Glutamatergic neuron (in vitro differentiated cells): ENCODE measurements at regions not wholly inside any gene's neighbourhood (a gene's known extent, or its start where the extent isn't known, plus 50 kb on each side); places are given as distances from the start of the nearest gene placed in this dataset.

Experiments used
- DNase-seq: peaks from one replicate; pipeline ENCODE4 v3.0.0; 2022
- H3K27ac Mint-ChIP-seq: one replicate; pipeline ENCODE4 v1.8.0; 2020; ENCODE audit warnings: mild to moderate bottlenecking, mixed read lengths, inconsistent platforms; ENCODE audit not compliant: unreplicated experiment
- H3K27me3 Mint-ChIP-seq: one replicate; pipeline ENCODE4 v1.8.0; 2020; ENCODE audit warnings: mild to moderate bottlenecking, moderate library complexity, mixed read lengths, inconsistent platforms; ENCODE audit not compliant: unreplicated experiment
- H3K36me3 Mint-ChIP-seq: one replicate; pipeline ENCODE4 v1.8.0; 2020; ENCODE audit warnings: mild to moderate bottlenecking, mixed read lengths, inconsistent platforms; ENCODE audit not compliant: unreplicated experiment
- H3K4me1 Mint-ChIP-seq: one replicate; pipeline ENCODE4 v1.8.0; 2020; ENCODE audit warnings: mild to moderate bottlenecking, low read depth, mixed read lengths, inconsistent platforms; ENCODE audit not compliant: unreplicated experiment
- H3K4me3 Mint-ChIP-seq: one replicate; pipeline ENCODE4 v1.8.0; 2020; ENCODE audit warnings: mild to moderate bottlenecking, mixed read lengths, inconsistent platforms; ENCODE audit not compliant: unreplicated experiment
- H3K9me3 Mint-ChIP-seq: one replicate; pipeline ENCODE4 v1.8.0; 2020; ENCODE audit warnings: mild to moderate bottlenecking, moderate library complexity, mixed read lengths, inconsistent platforms; ENCODE audit not compliant: unreplicated experiment
- TF ChIP-seq, protein P1 (sequence below): fragments of 200-600 bp; sonication (generic); IDR thresholded peaks from one replicate; pipeline ENCODE4 v1.5.0; 2021; ENCODE audit not compliant: partially characterized antibody, unreplicated experiment

DNA sequence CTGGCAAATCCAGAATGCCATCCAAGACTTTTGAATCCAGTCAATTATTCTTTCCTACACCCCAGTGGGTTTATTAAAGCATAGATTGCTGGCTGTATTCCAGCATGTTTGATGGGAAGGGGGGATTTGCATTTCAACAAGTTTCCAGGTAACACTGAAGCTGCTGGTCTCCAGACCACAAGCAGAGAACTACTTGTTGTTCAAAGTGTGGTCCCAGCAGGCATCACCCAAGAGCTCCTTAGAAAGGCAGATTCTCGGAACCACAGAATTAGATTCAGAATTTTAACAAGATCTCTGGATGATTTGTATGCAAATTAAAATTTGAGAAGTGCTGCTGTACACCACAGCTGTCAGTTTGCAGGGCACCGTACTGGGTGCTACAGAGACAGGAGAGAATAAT, 216.3 kb upstream of the FAM78B start:
- Mint-ChIP-seq H3K9me3 (no peaks in the 10 kb centered on the region), H3K36me3 (no peaks in the 10 kb centered on the region)
- DNase-seq: no peak

DNA sequence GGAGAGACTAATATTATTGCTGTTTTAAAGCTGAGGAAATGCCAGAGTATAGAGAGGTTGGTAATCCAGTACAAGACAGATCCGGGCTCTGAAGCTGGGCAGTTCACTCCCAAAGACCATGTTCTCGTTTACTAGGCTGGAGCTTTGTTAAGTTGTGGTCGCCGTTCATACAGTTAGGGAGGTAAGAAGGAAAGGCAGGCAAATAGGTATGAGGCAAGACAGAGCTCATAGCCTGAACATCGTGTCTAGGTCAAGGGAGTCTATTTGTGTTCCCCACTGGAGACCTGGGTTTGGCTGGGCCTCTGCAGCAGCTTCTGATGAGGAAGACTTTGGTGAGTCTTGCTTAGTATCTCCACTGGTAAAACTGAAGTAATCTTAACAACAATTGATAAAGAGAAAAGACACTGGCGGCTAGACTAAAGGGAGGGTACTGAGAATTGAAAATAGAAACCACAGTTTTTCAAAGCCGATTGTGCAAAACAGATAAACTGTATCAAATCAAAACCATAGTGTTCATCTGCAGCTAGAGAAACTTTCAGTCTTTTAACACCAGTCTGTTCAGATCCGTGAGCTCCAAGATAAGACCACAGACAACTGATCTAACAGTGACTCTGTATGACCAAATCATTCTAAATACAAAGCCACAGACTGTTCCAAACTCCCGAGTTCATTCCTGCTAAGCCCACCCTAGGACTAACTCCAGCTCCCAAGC, 217.0 kb upstream of the FAM78B start:
- DNase-seq: no peak
- Mint-ChIP-seq H3K4me1 (peaks cover 2% of the 10 kb centered on the region), H3K27me3 (no peaks in the 10 kb centered on the region), H3K27ac (no peak overlapping the region), H3K36me3 (no peaks in the 10 kb centered on the region), H3K9me3 (no peaks in the 10 kb centered on the region), H3K4me3 (no peak overlapping the region)
- TF ChIP-seq, protein P1, sequence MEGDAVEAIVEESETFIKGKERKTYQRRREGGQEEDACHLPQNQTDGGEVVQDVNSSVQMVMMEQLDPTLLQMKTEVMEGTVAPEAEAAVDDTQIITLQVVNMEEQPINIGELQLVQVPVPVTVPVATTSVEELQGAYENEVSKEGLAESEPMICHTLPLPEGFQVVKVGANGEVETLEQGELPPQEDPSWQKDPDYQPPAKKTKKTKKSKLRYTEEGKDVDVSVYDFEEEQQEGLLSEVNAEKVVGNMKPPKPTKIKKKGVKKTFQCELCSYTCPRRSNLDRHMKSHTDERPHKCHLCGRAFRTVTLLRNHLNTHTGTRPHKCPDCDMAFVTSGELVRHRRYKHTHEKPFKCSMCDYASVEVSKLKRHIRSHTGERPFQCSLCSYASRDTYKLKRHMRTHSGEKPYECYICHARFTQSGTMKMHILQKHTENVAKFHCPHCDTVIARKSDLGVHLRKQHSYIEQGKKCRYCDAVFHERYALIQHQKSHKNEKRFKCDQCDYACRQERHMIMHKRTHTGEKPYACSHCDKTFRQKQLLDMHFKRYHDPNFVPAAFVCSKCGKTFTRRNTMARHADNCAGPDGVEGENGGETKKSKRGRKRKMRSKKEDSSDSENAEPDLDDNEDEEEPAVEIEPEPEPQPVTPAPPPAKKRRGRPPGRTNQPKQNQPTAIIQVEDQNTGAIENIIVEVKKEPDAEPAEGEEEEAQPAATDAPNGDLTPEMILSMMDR: no peak

More for the DNA sequence above, 216.3 kb upstream of the FAM78B start:
- TF ChIP-seq, protein P1: no peak
- no peak overlapping the region for H3K27ac Mint-ChIP-seq
- no peak overlapping the region for H3K4me3 Mint-ChIP-seq
- peaks cover 2% of the 10 kb centered on the region for H3K4me1 Mint-ChIP-seq
- no peaks in the 10 kb centered on the region for H3K27me3 Mint-ChIP-seq

DNA sequence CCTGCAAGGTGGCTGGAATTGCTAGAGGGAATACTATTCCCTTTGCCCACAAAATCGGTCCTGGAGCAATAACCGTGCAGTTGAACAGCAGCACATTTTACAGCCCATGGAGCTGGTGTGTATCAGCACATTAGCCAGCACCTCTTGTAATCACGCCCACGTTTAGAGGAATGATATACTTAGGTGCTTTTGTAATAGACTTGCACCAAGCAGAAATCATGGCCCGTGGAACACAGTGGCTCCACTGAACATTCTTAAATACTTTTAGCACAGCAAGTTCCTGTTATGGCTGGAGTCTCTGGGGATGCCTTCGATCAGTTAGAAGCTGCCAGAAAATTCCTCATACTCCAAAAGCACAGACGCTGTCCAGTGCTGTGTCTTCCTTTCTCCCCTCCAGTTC, 218.1 kb upstream of the FAM78B start:
- Mint-ChIP-seq H3K9me3 (peaks cover under 1% of the 10 kb centered on the region), H3K27ac (no peak overlapping the region), H3K4me3 (no peak overlapping the region), H3K36me3 (no peaks in the 10 kb centered on the region), H3K27me3 (no peaks in the 10 kb centered on the region), H3K4me1 (peaks cover 2% of the 10 kb centered on the region)
- DNase-seq: no peak
- TF ChIP-seq, protein P1: no peak

DNA sequence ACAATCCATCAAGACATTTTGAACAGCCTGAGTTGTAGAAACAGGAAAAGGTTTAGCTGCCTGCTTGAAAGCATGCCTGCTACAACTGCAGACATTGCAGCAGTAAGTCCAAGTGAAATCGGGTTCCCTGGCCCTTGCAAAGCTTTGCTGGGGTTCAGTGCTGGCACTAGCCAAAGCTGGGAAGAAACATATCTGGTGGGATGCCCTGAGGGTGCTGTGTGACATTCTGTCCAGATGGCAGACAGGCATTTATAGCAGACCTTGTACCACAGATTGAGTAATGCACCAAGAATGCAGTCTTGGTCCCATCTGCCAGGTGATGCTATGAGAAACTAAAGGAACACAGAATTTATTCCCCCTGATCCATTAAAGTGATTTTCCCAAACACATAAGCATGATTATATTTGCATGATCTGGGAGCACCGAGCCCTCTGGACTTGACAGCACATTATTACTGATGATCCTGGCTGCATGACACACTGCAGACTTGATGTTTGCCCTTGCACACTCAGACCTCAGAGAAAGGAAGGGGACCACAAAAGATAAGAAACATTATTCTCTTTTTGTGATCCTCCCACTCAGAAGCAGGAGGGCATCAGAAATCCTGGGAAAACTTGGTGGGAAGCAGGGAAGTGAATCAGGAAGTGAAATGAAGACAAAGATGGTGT, 223.7 kb upstream of the FAM78B start:
- peak overlapping the region; percentile 56 for H3K27ac Mint-ChIP-seq
- DNase-seq: peak; percentile 28
- H3K36me3 Mint-ChIP-seq: no peaks in the 10 kb centered on the region
- no peak overlapping the region for H3K4me3 Mint-ChIP-seq
- TF ChIP-seq, protein P1: no peak
- peaks cover 14% of the 10 kb centered on the region for H3K4me1 Mint-ChIP-seq
- H3K9me3 Mint-ChIP-seq: peaks cover 2% of the 10 kb centered on the region
- H3K27me3 Mint-ChIP-seq: no peaks in the 10 kb centered on the region
